Caco-2 (cell line): ENCODE measurements at regions not wholly inside any gene's neighbourhood (a gene's known extent, or its start where the extent isn't known, plus 50 kb on each side); places are given as distances from the start of the nearest gene placed in this dataset.

Experiments used
- BruUV-seq: library from RNA; stranded (reverse); fragments of 400-500 nt; replicated peaks from 2 replicates; lab custom pipeline; 2021; lab: Mats Ljungman, UMichigan
- CTCF ChIA-PET: fragments of 300-600 bp; sonication (Branson Sonifier 250); formaldehyde crosslinking; loops from one replicate; lab custom pipeline; 2022; ENCODE audit warnings: antibody characterized with exemption; lab: Charles Lee
- POLR2A ChIA-PET: fragments of 300-600 bp; sonication (Branson Sonifier 250); formaldehyde crosslinking; loops from one replicate; lab custom pipeline; 2022; ENCODE audit warnings: antibody characterized with exemption; lab: Charles Lee
- DNase-seq, 2 experiments: peaks; one replicate each; pipeline versions ENCODE4 v3.0.0 to v3.0.0-alpha.2; 2020 to 2022
- H3K27me3 ChIP-seq: replicated peaks from 2 replicates; pipeline ENCODE4 v1.6.0; 2011; ENCODE audit warnings: low read length; ENCODE audit not compliant: control insufficient read depth, insufficient read depth
- H3K36me3 ChIP-seq: 2 replicates; pipeline ENCODE4 v1.5.1; 2011; ENCODE audit warnings: low read length; ENCODE audit not compliant: control insufficient read depth, insufficient read depth
- H3K4me1 ChIP-seq: fragments of 250-450 bp; sonication (Bioruptor Pico); 2 replicates; pipeline ENCODE4 v1.5.1; 2020; ENCODE audit warnings: mild to moderate bottlenecking
- H3K4me3 ChIP-seq: 2 replicates; pipeline ENCODE4 v1.5.1; 2011; ENCODE audit warnings: low read depth, mild to moderate bottlenecking, control low read depth, low read length
- H3K9me3 ChIP-seq: fragments of 250-450 bp; sonication (Bioruptor Pico); 2 replicates; pipeline ENCODE4 v1.5.1; 2020; ENCODE audit warnings: mild to moderate bottlenecking, moderate library complexity
- H3K27ac Mint-ChIP-seq: one replicate; pipeline ENCODE4 v1.8.0; 2022; ENCODE audit warnings: mixed read lengths; ENCODE audit not compliant: unreplicated experiment
- H3K27me3 Mint-ChIP-seq: one replicate; pipeline ENCODE4 v1.8.0; 2022; ENCODE audit warnings: mixed read lengths; ENCODE audit not compliant: insufficient read depth, unreplicated experiment
- H3K36me3 Mint-ChIP-seq: one replicate; pipeline ENCODE4 v1.8.0; 2022; ENCODE audit warnings: mild to moderate bottlenecking, mixed read lengths; ENCODE audit not compliant: insufficient read depth, unreplicated experiment
- H3K4me1 Mint-ChIP-seq: one replicate; pipeline ENCODE4 v1.8.0; 2022; ENCODE audit warnings: low read depth, mixed read lengths; ENCODE audit not compliant: unreplicated experiment
- H3K4me3 Mint-ChIP-seq: one replicate; pipeline ENCODE4 v1.8.0; 2022; ENCODE audit warnings: mild to moderate bottlenecking, moderate library complexity, mixed read lengths; ENCODE audit not compliant: unreplicated experiment
- H3K9me3 Mint-ChIP-seq: one replicate; pipeline ENCODE4 v1.8.0; 2022; ENCODE audit warnings: mixed read lengths; ENCODE audit not compliant: unreplicated experiment
- CTCF ChIP-seq, 2 experiments: fragments of 200-600 bp in 1 of 2; IDR thresholded peaks; 1 replicate in 1 of 2; 2 replicates in 1 of 2; pipeline versions ENCODE4 v1.5.1 to v1.8.0; 2011 to 2022; ENCODE audit warnings: antibody characterized with exemption in 1 of 2, control low read depth in 1 of 2, inconsistent platforms in 1 of 2, low read depth in 1 of 2, low read length in 1 of 2, mild to moderate bottlenecking in 1 of 2, moderate library complexity in 1 of 2; ENCODE audit not compliant: insufficient read depth in 1 of 2, severe bottlenecking in 1 of 2, unreplicated experiment in 1 of 2
- intact Hi-C: fragments of 100-400 bp; cut with micrococcal nuclease; formaldehyde crosslinking; loops from one replicate; pipeline ENCODE4 v1.10.0; 2022; ENCODE audit not compliant: unreplicated experiment

GRCh38 chr10:78563314-78563713 lies 505.5 kb upstream of the ZMIZ1 start:
- Mint-ChIP-seq H3K27me3 (no peaks in the 10 kb centered on the region), H3K36me3 (no peaks in the 10 kb centered on the region), H3K27ac (no peak overlapping the region), H3K9me3 (no peaks in the 10 kb centered on the region), H3K4me1 (peaks cover 8% of the 10 kb centered on the region), H3K4me3 (no peak overlapping the region)
- BruUV-seq = no TSS peak
- no peaks in the 10 kb centered on the region for H3K27me3 ChIP-seq
- CTCF ChIA-PET = no interaction called here
- no peak overlapping the region for H3K4me3 ChIP-seq
- no peak for DNase-seq
- H3K36me3 ChIP-seq = no peaks in the 10 kb centered on the region
- H3K9me3 ChIP-seq = no peaks in the 10 kb centered on the region
- no peak for TF ChIP-seq CTCF (IDR thresholded peaks at IDR 0.05; ENCODE audit: insufficient read depth in 1 of 2, low read depth in 1 of 2, low read length in 1 of 2, severe bottlenecking in 1 of 2, unreplicated experiment in 1 of 2)
- intact Hi-C loops = no loop called here
- POLR2A ChIA-PET = no interaction called here
- H3K4me1 ChIP-seq = peaks cover 11% of the 10 kb centered on the region; the same call in 1 of the 2 replicates

- Histone ChIP-seq H3K36me3 (no peaks in the 10 kb centered on the region), H3K4me1 (peaks cover 12% of the 10 kb centered on the region; the same call in 1 of the 2 replicates), H3K4me3 (no peak overlapping the region), H3K27me3 (no peaks in the 10 kb centered on the region), H3K9me3 (no peaks in the 10 kb centered on the region)
- ChIA-PET CTCF (no interaction called here), POLR2A (no interaction called here)
- Mint-ChIP-seq H3K36me3 (no peaks in the 10 kb centered on the region), H3K4me3 (no peak overlapping the region), H3K9me3 (peaks cover 7% of the 10 kb centered on the region), H3K4me1 (peaks cover 16% of the 10 kb centered on the region), H3K27me3 (no peaks in the 10 kb centered on the region), H3K27ac (no peak overlapping the region)
- DNase-seq = no peak
- intact Hi-C loops = no loop called here
- TF ChIP-seq CTCF (IDR thresholded peaks at IDR 0.05; ENCODE audit: insufficient read depth in 1 of 2, low read depth in 1 of 2, low read length in 1 of 2, severe bottlenecking in 1 of 2, unreplicated experiment in 1 of 2) = no peak
- no TSS peak for BruUV-seq
Observed at GRCh38 chr10:78565841-78566240, 502.9 kb upstream of the ZMIZ1 start.

GRCh38 chr10:78566284-78567111 lies 502.3 kb upstream of the ZMIZ1 start:
- H3K4me3 Mint-ChIP-seq = no peak overlapping the region
- DNase-seq = no peak
- no peak for TF ChIP-seq CTCF (IDR thresholded peaks at IDR 0.05; ENCODE audit: insufficient read depth in 1 of 2, low read depth in 1 of 2, low read length in 1 of 2, severe bottlenecking in 1 of 2, unreplicated experiment in 1 of 2)
- no peak overlapping the region for H3K27ac Mint-ChIP-seq
- intact Hi-C loops = no loop called here
- no peaks in the 10 kb centered on the region for H3K9me3 ChIP-seq
- H3K36me3 Mint-ChIP-seq = no peaks in the 10 kb centered on the region
- H3K27me3 ChIP-seq = no peaks in the 10 kb centered on the region
- no peaks in the 10 kb centered on the region for H3K27me3 Mint-ChIP-seq
- peaks cover 12% of the 10 kb centered on the region; the same call in 1 of the 2 replicates for H3K4me1 ChIP-seq
- no peaks in the 10 kb centered on the region for H3K36me3 ChIP-seq
- H3K4me1 Mint-ChIP-seq = peaks cover 19% of the 10 kb centered on the region
- peaks cover 7% of the 10 kb centered on the region for H3K9me3 Mint-ChIP-seq
- H3K4me3 ChIP-seq = no peak overlapping the region
- BruUV-seq = no TSS peak
- POLR2A ChIA-PET = no interaction called here
- CTCF ChIA-PET = no interaction called here
